NB4 (cell line): ENCODE measurements at regions not wholly inside any gene's neighbourhood (a gene's known extent, or its start where the extent isn't known, plus 50 kb on each side); places are given as distances from the start of the nearest gene placed in this dataset.

Experiments used
- POLR2A ChIP-seq: IDR thresholded peaks from 2 replicates; pipeline ENCODE4 v1.6.1; 2011; ENCODE audit warnings: mild to moderate bottlenecking; ENCODE audit not compliant: insufficient read length; ENCODE audit errors: extremely low read depth
- TF ChIP-seq, protein P1 (sequence below): IDR thresholded peaks from one replicate; pipeline ENCODE4 v1.5.1; 2012; ENCODE audit warnings: low read depth, low read length
- TF ChIP-seq, protein P2 (sequence below): IDR thresholded peaks from 2 replicates; pipeline ENCODE4 v1.6.1; 2011; ENCODE audit warnings: low read depth, low read length

- TF ChIP-seq, protein P1, sequence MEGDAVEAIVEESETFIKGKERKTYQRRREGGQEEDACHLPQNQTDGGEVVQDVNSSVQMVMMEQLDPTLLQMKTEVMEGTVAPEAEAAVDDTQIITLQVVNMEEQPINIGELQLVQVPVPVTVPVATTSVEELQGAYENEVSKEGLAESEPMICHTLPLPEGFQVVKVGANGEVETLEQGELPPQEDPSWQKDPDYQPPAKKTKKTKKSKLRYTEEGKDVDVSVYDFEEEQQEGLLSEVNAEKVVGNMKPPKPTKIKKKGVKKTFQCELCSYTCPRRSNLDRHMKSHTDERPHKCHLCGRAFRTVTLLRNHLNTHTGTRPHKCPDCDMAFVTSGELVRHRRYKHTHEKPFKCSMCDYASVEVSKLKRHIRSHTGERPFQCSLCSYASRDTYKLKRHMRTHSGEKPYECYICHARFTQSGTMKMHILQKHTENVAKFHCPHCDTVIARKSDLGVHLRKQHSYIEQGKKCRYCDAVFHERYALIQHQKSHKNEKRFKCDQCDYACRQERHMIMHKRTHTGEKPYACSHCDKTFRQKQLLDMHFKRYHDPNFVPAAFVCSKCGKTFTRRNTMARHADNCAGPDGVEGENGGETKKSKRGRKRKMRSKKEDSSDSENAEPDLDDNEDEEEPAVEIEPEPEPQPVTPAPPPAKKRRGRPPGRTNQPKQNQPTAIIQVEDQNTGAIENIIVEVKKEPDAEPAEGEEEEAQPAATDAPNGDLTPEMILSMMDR: no peak
- TF ChIP-seq POLR2A: no peak
- TF ChIP-seq, protein P2, sequence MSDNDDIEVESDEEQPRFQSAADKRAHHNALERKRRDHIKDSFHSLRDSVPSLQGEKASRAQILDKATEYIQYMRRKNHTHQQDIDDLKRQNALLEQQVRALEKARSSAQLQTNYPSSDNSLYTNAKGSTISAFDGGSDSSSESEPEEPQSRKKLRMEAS: no peak
Measured at GRCh38 chr6:78025502-78025901, 372.7 kb downstream of the MEI4 start.
